ENCODE measurements at regions not wholly inside any gene's neighbourhood (a gene's known extent, or its start where the extent isn't known, plus 50 kb on each side); places are given as distances from the start of the nearest gene placed in this dataset.

- no peaks in the 10 kb centered on the region for H3K4me1 ChIP-seq (replicated peaks in 1 of 2)
- WGBS, 4 donors, result 74 to 87% (median 84%) methylated on average over 1 of the region's 1 CpG
These were observed 231.3 kb downstream of the RRAGC start for GRCh38 chr1:38628241-38628640.

GRCh38 chr1:38625939-38626338 is 233.6 kb downstream of the RRAGC start:
- intact Hi-C loops (cut with DNase I), result no loop called here
- WGBS, 4 donors, result 61 to 80% (median 75%) methylated on average over 6 of the region's 6 CpGs
- no peak for TF ChIP-seq POLR2A (IDR thresholded peaks at IDR 0.05)
- TF ChIP-seq CTCF (IDR thresholded peaks at IDR 0.05), result no peak

More at GRCh38 chr1:38628241-38628640, 231.3 kb downstream of the RRAGC start:
- intact Hi-C loops (cut with DNase I), result no loop called here
- Histone ChIP-seq H3K4me3 (no peak overlapping the region), H3K27ac (no peak overlapping the region), H3K27me3 (no peaks in the 10 kb centered on the region), H3K36me3 (replicated peaks in 1 of 2) (no peaks in the 10 kb centered on the region), H3K9me3 (replicated peaks in 1 of 3) (peaks cover 0 to 7% (median 0%) of the 10 kb centered on the region in 3 donors)
- no peak for TF ChIP-seq POLR2A (IDR thresholded peaks at IDR 0.05)
- TF ChIP-seq CTCF (IDR thresholded peaks at IDR 0.05), result no peak
- DNase-seq, result no peak

GRCh38 chr1:38624336-38625039 is 235.1 kb downstream of the RRAGC start:
- DNase-seq, result no peak
- Histone ChIP-seq H3K4me1 (replicated peaks in 1 of 2) (no peaks in the 10 kb centered on the region), H3K36me3 (replicated peaks in 1 of 2) (no peaks in the 10 kb centered on the region), H3K4me3 (no peak overlapping the region), H3K27me3 (no peaks in the 10 kb centered on the region), H3K27ac (no peak overlapping the region), H3K9me3 (replicated peaks in 1 of 3) (peaks cover 0 to 7% (median 0%) of the 10 kb centered on the region in 3 donors)
- TF ChIP-seq CTCF (IDR thresholded peaks at IDR 0.05), result no peak
- TF ChIP-seq POLR2A (IDR thresholded peaks at IDR 0.05), result no peak
- 78 to 84% (median 80%) methylated on average over 7 to 14 of the region's 14 CpGs for WGBS, 4 donors
- intact Hi-C loops (cut with DNase I), result no loop called here

More at GRCh38 chr1:38625939-38626338, 233.6 kb downstream of the RRAGC start:
- Histone ChIP-seq H3K27me3 (no peaks in the 10 kb centered on the region), H3K9me3 (replicated peaks in 1 of 3) (peaks cover 0 to 7% (median 0%) of the 10 kb centered on the region in 3 donors), H3K4me1 (replicated peaks in 1 of 2) (no peaks in the 10 kb centered on the region), H3K4me3 (no peak overlapping the region), H3K27ac (no peak overlapping the region), H3K36me3 (replicated peaks in 1 of 2) (no peaks in the 10 kb centered on the region)
- DNase-seq, result no peak

GRCh38 chr1:38623529-38623928 is 236.0 kb downstream of the RRAGC start:
- no peak for TF ChIP-seq POLR2A (IDR thresholded peaks at IDR 0.05)
- no peak for TF ChIP-seq CTCF (IDR thresholded peaks at IDR 0.05)
- Histone ChIP-seq H3K27ac (no peak overlapping the region), H3K4me1 (replicated peaks in 1 of 2) (no peaks in the 10 kb centered on the region), H3K27me3 (no peaks in the 10 kb centered on the region), H3K36me3 (replicated peaks in 1 of 2) (no peaks in the 10 kb centered on the region), H3K9me3 (replicated peaks in 1 of 3) (peaks cover 0 to 4% (median 0%) of the 10 kb centered on the region in 3 donors), H3K4me3 (no peak overlapping the region)
- intact Hi-C loops (cut with DNase I), result no loop called here
- 82 to 91% (median 86%) methylated on average over 3 to 7 of the region's 7 CpGs for WGBS, 4 donors
- no peak for DNase-seq

Data from adrenal gland (tissue), 9 donors.